NCI-H1092 treated with DMSO at 0.1 percent for 48 hours (cell line): ENCODE measurements at regions not wholly inside any gene's neighbourhood (a gene's known extent, or its start where the extent isn't known, plus 50 kb on each side); places are given as distances from the start of the nearest gene placed in this dataset.

Experiments
- DNase-seq: peaks from one replicate; lab custom pipeline; 2025; lab: John Stamatoyannopoulos, UW

DNA sequence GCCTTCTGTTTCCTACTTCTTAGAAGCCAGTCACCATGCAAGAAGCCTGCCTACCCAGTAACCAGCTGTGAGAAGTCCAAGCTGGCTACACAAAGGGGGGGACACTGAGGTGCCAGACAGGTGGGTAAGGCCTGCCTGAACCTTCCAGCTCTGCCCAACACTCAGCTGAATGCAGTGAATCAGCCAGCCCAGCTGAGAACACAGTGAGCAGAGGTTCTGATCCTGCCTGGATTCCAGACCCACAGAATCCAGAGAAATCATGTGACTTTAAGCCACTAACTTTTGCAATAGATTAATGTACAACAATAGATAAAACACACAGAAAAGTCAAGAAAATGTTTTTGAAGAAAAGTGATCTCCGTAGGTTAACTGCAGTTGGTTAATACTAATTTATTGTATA, 151.7 kb downstream of the EFNB2 start:
- no peak for DNase-seq

DNA sequence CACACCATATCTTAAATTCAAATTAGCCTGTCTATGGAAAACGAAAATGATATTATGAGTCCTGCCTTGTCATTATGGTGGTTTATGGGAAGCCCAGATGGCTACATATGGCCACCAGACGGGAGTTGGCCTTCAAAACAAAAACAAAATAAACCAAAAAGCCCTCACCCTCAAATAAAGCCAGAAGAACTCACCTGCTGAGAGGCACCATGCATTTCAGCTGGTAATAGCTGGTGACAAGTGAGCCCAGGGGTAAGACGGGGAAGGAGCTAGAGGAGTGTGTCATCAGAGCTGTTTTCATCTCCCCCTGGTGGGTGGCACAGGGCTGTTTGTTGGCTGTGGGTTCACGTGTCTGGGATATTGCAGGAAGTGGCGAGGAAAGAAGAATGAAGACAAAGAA, 152.9 kb downstream of the EFNB2 start:
- DNase-seq, result no peak

DNA sequence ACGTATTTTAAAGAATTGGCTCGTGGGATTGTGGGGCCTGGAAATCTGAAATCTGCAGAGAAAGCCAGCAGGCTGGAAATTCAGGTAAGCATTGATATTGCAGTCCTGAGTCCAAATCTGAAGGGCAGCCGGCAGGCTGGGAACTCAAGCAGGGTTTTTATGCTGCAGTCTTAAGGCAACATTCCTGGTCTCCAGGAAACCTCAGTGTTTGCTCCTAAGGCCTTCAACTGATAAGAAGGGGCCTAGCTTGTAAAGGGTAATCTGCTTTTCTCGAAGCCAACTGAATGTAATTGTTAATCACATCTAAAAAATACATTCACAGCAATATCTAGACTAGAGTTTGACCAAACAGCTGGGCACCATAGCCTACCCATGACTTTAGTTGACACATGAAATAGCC, 154.4 kb downstream of the EFNB2 start:
- DNase-seq, result no peak

DNA sequence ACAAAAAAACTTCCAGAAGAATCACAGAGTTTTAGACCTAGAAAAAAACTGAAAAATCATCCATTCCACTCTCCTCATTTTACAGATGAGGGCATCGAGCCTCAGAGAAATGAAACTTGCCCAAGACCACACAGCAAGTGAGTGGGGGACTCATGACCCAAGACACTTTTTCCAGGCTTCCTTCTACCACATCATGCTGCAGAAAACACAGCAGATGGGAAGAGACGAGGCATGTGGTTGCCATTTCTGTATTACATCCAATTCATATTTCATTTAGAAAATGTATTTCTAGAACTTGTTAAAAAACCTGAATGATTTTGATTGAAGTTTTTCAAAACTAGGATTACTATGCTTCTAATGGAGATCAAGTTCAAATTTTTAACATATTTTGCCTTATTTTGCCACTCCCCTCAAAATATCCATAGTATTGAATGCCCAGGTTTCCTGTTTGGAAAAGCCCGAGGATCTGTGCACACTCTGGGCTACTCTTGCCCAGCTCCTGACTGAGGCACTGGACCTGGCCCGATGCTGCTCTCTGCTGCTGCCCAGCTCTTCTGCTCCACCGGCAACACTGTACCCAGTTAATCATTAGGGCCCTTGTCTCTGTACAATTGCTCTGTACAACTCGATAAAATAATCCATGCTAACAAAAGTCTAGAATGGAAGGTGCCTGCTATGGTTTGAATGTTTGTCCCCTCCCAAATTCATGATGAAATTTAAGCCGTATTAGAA, 157.4 kb downstream of the EFNB2 start:
- DNase-seq, result no peak

DNA sequence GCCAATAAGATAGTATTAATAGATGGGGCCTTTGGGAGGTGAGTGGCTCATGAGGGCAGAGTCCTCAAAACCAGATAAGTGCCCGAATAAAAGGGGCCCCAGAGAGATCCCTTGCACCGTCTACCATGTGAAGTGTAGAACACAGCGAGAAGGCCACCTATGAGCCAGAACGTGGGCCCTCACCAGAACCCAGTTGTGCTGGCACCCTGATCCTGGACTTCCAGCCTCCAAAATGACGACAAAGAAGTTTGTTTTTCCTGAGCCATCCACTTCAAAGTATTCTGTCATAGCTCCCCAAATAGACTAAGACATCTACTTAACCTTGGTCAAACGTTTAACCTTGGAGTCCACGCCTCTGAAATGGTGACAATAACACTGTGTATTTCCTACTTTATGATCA, 158.1 kb downstream of the EFNB2 start:
- DNase-seq, result no peak

DNA sequence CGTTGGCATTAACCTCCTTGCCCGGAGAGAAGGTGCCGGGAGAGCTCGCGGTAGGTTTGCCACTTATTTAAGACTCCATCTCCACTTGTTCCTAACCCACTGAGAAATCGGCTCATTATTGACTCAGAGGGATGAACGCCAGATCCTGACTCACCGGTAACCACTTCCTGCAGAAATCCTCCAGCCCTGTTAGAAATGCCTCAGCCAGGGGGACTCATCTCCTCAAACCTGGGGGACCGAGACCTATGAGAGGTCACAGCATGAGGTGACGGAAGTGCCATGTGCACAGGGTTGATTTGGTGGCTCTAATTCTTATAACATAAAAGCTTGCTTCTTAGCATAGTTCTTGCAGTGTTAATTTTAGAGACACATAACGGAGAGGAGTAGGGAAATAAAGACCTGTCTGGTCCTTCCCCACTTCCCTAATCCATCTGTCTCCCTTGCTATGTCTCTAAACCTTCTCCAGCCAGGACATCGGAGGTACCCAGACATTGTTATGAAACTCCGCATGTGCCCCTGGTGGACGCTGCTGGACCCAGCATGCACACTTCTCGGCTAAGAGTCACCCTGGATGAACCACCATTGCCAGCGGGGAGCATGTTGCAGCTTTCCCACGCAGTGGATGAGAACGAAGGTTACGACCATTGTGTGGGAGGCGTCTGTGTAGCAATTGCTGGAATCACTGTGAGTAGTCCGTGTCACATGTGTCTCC, 158.9 kb downstream of the EFNB2 start:
- no peak for DNase-seq

DNA sequence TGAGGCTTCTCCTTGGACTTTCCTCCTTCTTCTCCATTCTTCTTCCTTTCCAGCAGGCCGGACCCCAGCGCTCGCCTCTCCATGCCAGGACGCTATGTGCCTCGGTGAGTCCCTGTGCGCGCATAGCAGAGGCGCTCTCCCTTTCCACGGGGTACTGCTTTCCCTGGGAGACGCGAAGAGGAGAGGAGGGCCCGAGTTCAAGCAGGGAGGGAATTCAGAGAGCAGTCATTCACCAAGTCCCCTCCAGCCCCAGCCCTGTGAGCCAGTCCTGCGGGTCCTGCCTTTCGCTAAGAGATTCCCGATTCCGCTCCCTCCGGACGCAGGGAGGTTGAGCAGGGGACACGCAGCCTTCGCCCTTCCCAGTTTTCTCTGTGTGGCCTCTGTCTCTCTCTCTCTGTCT, 160.4 kb downstream of the EFNB2 start:
- no peak for DNase-seq

DNA sequence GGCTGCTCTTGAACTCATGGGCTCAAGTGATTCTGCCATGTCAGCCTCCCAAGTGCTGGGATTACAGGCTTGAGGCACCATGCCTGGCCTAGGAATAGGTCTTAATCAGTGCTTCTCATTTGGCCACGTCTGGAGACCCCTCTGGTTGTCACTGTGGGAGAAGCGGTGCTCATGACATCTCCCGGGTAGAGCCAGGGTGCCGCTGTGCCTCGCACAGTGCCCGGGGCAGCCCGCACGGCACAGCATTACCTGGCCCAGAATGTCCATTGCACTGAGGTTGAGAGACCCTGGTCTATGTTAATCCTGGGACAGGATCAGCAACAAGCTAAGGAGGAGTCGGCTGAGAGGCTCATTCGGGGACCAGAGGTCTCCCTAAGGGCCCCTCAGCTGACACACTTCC, 160.8 kb downstream of the EFNB2 start:
- no peak for DNase-seq

DNA sequence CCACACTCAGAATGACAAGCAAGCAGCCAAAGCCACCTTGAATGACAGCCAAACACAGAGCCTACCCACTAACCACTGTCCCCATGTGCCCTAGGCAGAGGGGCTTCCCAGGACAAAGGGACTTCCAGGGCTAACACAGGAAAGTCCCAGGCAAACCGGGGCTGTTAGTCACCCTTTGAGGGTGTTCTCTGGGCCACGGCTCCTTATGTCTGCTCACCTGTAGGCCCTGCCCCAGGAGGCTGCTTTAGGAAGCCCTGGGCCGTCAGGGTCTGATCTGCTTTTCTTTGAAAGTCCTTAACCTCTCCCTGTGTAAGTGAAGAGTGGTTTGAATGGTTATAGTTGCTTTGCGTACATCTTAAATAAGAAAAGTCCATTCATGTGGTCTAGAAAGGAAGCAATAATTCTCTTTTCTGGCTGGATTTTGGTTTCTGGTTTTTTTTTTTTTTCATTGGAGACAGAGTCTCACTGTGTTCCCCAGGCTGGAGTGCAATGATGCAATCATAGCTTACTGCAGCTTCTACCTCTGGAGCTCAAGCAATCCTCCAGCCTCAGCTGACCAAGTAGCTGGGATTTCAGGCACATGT, 161.4 kb downstream of the EFNB2 start:
- no peak for DNase-seq

DNA sequence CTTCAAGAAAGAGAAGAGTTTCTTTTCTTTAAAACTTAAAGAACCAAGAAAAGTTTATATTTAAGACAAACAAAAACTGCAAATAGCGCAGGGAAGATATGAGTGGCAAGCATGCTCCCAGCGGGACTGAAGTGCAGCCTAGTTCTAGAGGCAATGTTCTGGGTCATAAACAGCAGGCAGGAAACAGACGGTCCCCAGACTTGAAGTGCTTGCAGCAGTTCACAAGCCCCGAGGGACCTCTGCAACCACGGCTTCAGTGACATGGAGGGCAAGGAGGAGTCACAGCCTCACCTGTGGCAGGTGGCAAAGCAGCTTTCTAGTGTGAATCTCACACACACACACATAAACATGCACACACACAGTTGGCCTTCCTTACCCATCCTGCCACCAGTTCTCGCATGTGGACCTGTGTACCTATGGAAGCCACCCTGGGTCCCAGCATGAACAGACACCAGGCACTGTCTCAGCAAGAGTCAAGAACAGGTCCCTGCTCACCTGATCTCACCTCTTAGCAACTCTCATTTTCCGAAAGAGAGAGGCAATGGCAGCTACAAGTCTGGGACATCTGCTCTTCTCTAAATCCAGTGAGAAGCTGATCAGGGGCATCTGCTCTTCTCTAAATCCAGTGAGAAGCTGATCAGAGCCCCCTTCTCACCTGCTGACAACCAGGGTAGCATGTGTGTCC, 162.0 kb downstream of the EFNB2 start:
- DNase-seq, result peak; percentile 52

DNA sequence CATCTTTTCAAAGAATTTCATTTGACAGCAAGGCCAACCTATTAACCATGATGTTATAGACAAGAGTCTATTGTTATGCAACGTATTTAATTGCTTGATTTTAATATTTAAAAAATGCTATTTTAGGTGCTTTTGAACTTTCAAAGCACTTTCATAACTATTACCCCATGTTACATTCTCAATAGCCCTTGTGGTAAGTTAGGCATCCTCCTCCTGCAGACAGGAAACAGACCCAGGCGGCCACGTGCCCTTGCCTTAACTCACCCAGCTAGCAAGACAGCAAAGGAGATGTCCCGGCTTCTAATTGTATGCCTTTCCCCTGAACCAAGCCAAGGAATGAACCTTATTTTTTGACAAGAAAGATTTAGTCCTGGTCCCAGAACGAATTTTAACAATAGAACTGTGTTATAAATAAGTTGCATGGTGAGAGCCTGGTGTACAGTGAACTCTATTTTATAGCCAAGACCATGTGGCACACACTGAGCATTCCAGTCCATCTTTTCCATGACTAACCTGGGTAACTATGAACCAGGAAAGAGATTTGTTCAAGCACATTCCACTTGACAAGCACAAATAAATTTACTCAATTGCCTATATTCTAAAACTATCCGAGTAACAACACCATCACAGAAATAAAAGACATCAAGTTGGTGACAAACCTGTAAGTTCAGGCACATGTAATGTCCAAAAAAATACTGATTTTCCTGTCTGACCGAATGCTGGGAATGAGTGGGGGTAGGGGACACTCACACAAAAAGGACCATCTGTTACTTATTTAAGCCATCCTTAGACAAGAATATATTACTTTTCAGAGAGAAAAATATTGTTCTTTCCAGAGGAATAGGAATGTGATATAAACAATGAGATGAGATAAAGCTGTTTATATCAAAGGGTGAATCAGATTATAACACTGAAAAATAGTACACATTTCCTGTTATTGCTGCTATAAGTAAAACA, 163.0 kb downstream of the EFNB2 start:
- no peak for DNase-seq

DNA sequence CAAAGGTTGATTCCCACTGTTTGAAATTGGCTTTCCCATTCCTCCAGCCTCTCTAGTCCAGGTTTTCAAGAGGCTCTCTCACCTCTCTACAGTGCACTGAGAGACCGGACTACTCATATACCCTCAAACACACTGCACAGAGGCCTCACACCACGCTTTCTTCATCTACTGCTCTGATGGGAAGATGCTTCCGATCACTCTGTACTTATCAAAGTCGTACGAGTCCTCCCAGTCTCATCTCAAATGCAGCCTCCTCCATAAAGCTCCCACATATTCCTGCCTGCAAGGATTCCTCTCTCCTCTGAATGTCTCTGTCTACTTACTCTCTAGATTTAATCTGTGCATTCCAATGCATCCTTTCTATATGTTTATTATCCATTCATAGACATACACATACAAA, 164.4 kb downstream of the EFNB2 start:
- DNase-seq, result no peak

DNA sequence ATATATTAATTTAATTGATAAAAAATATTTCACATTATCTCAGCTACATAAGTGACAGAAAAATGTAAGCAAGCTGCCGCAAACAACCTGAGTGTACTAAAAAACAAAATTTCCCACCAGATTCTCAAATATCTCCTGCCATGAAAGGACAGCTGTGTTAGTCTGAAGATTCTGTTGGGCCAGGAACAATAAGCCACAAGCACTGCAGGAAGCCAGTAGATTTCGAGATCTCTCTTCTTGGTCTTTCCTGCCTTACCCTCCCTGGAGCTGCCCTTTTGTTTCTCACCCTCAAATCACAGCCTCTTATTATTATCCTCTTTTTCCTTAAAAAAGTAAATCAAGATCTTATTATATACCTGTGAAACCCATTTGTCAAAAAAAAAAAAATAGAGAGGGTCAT, 165.6 kb downstream of the EFNB2 start:
- no peak for DNase-seq

DNA sequence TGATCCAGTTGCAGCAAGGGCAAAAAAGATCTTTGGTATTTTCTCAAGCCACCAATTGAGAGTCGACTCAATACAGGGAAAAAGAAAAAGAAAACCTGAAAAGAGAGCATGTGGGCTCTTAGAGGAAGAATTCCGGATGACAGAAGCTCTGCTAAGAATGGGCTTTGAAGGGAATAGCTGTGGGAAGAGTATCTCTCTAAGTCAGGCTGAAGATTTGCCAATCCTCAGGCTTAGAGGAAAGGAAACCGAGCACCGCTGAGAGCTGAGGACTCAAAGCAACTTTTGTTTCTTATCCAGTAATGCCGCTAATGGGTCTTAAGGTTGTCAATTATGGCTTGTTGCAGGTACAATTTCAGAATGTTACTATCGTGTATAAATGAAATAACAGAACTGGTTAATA, 166.4 kb downstream of the EFNB2 start:
- no peak for DNase-seq

DNA sequence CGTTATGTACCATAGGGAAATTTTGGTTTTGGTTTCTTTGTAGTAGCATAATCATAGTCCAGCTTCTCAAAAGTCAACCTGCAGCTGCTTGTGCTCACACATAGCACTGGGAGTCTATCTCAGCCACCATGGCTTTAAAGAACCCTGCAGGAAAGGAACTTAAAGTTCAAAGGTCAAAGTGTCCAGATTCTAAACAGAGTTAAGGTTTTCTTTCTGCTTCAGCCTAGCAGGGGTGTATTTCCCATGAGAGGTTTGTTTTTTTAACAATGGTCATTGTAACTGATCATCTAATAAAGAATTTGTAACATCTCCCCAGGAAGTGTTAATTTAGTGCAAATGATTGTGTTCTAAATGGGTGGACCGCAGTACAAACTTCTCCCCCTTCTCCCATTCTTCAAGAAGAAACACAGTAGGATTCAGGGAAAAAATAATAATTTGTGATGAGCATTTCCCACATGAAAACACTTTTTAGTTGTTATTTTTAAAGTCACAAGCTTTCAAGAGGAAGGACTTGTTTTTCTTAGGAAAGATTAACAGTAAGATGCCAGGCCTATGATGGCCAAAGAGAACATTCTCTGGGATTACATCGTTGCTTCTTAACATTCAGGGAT, 168.0 kb downstream of the EFNB2 start:
- no peak for DNase-seq

DNA sequence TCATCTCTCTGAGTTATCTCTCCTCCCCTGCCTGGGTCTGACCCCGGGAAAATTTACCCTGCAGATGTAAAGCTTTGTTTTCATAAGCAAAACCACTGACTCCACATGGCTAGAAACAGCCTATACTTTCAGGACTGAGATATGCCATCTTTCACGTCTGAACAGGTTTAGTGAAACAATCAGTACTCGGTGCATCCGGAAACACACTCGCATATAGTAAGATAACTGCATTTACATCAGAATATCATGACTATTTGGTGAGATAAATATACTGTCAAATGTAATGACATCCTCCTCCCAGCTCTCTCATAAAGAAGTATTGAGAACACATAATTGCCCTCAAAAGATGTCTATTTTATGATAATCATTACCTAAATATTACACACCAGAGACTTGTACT, 172.8 kb downstream of the EFNB2 start:
- no peak for DNase-seq

DNA sequence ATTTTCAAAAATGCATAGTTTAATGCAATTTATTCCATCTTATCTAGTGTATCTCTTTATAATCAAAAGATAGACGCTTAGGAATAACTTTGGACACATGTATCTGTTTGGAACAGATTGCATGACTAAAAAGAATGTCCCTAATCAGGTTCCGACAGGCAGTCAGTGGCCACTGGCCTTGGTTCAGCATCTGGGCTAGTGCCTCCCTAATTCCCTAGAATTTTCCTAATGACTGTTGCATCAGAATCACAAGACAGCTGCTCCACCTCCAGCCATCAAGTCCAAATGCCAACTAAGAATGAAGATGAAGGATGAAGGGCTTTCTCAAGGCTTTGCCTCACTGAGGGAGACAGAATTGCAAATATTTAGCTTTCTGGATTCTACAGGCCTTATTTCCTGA, 173.8 kb downstream of the EFNB2 start:
- no peak for DNase-seq

DNA sequence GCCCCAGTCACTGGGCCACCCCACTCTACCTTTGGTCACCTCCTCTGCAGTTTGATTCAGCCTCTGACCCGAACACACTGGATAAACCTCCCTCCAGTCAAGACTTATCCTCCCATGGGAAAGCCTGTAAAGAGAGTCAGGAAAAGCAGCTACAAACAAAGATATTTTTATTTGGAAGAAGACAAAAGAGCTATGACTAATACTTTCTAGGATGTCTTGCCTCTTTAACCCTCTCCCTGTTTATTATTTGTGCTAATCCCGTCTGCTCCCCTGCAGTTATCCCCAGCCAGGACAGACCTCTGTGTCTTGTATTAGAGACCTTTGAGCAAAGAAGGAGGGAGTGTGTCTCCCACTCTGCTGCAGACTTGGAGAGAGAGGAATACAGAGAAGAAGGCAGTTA, 178.3 kb downstream of the EFNB2 start:
- no peak for DNase-seq

DNA sequence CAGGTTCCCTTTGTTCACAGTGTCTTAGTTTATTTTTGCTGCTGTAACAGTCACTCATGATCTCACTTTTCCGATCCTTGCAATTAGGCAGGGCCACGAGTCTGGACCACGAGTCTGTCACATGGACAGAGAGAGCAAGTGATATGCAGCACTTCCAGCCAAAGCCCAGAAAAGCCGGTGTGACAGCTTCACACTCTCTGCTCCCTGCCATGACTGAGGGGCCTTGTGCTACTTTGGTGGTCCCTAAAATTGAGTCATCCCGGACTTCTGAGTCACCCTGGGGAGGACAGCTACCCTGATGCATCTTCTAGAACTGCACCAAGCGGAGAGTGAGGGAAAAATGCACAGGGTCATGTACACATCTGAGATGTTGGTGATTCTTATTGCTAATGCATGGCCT, 179.6 kb downstream of the EFNB2 start:
- DNase-seq, result no peak

DNA sequence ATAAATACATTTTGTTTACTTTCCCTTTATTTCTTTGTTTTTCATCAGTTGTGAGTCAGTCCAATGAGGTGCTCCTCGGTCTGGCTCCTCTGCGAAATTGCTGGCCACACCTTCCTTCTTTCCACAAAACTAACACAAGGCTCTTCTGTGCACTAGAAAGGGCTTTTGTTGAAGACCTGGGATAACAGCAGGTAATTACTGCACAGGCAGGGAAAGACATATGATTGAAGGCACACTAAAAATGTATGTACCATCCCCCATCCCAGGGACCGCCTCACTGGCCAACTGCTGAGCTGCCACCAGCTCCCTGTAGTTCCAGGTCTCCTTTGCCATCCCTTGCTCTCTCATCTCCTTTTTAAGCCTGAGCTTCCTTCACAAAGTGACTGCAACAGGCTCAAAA, 180.5 kb downstream of the EFNB2 start:
- DNase-seq, result no peak

DNA sequence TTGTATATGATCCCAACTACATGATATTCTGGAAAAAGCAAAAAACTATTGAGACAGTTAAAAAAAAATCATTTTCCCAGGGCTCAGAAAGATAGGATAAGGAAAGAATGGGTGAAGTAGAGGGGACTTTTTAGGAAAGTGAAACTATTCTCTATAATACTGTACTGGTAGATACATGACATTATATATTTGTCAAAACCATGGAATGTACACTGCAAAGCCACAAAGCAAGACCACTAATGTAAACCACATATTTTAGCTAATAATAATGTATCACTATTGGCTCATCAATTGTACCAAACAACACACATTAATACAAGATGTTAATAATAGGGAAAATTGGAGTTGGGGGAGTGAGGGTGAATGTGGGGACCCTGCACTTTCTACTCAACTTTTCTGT, 182.6 kb downstream of the EFNB2 start:
- no peak for DNase-seq
